Breast epithelium (tissue), 3 donors: ENCODE measurements at regions not wholly inside any gene's neighbourhood (a gene's known extent, or its start where the extent isn't known, plus 50 kb on each side); places are given as distances from the start of the nearest gene placed in this dataset.

Source experiments
- POLR2AphosphoS5 ChIP-seq, 3 donors: sonication (generic); formaldehyde crosslinking; IDR thresholded peaks; one replicate each; pipeline ENCODE4 v1.6.1; 2017; ENCODE audit warnings: antibody characterized with exemption in 3 of 3
- TF ChIP-seq, protein P1 (sequence below), 3 donors: fragments of 450-650 bp; IDR thresholded peaks; one replicate each; pipeline ENCODE4 v1.5.1; 2016 to 2017; ENCODE audit warnings: antibody characterized with exemption in 3 of 3, mild to moderate bottlenecking in 3 of 3, moderate library complexity in 3 of 3

DNA sequence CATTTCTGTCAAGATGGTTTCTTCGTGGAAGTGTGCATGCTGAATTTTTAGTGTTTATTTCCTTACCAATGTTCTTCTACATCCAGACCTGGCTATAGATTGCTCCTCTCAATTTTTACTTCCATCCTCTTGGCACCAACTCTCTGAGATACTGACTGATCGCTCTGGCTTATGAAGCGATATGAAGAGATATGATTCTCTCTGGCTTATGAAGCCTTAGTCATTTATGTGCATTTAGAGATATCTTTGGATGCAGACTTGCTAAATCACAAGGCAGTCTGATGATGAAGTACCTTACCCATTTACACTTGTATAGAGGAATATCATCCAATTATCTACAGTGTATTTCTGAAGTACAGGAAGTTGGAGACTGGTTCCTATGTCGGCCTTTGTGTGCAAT lies 295.4 kb upstream of the STXBP5 start:
- TF ChIP-seq POLR2AphosphoS5 (IDR thresholded peaks at IDR 0.05): no peak
- TF ChIP-seq, protein P1, sequence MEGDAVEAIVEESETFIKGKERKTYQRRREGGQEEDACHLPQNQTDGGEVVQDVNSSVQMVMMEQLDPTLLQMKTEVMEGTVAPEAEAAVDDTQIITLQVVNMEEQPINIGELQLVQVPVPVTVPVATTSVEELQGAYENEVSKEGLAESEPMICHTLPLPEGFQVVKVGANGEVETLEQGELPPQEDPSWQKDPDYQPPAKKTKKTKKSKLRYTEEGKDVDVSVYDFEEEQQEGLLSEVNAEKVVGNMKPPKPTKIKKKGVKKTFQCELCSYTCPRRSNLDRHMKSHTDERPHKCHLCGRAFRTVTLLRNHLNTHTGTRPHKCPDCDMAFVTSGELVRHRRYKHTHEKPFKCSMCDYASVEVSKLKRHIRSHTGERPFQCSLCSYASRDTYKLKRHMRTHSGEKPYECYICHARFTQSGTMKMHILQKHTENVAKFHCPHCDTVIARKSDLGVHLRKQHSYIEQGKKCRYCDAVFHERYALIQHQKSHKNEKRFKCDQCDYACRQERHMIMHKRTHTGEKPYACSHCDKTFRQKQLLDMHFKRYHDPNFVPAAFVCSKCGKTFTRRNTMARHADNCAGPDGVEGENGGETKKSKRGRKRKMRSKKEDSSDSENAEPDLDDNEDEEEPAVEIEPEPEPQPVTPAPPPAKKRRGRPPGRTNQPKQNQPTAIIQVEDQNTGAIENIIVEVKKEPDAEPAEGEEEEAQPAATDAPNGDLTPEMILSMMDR (IDR thresholded peaks at IDR 0.05): no peak
